ENCODE measurements at regions not wholly inside any gene's neighbourhood (a gene's known extent, or its start where the extent isn't known, plus 50 kb on each side); places are given as distances from the start of the nearest gene placed in this dataset.

- no peak for DNase-seq
Observed at GRCh38 chr15:66832664-66833063, 130.6 kb downstream of the SMAD6 start.

- DNase-seq: no peak
Observed at GRCh38 chr15:66833371-66833770, 131.3 kb downstream of the SMAD6 start.

- DNase-seq: no peak
Observed at GRCh38 chr15:66833803-66834202, 131.8 kb downstream of the SMAD6 start.

GRCh38 chr15:66834881-66835878 is 133.1 kb downstream of the SMAD6 start:
- DNase-seq: no peak

- DNase-seq: no peak
Observed at GRCh38 chr15:66836231-66837030, 134.4 kb downstream of the SMAD6 start.

- no peak for DNase-seq
Observed at GRCh38 chr15:66838202-66838601, 136.2 kb downstream of the SMAD6 start.

- DNase-seq: no peak
Observed at GRCh38 chr15:66838671-66839239, 136.7 kb downstream of the SMAD6 start.

GRCh38 chr15:66839506-66840112 is 137.6 kb downstream of the SMAD6 start:
- no peak for DNase-seq

GRCh38 chr15:66840615-66841390 is 138.8 kb downstream of the SMAD6 start:
- DNase-seq: no peak

GRCh38 chr15:66841953-66842681 is 140.1 kb downstream of the SMAD6 start:
- peak; percentile 45 for DNase-seq

- peak; percentile 16 for DNase-seq
Observed at GRCh38 chr15:66842710-66843441, 140.8 kb downstream of the SMAD6 start.

- no peak for DNase-seq
Observed at GRCh38 chr15:66843581-66843980, 141.5 kb downstream of the SMAD6 start.

GRCh38 chr15:66844041-66844746 is 142.2 kb downstream of the SMAD6 start:
- DNase-seq: no peak

- no peak for DNase-seq
Observed at GRCh38 chr15:66844747-66845145, 142.7 kb downstream of the SMAD6 start.

- DNase-seq: no peak
Observed at GRCh38 chr15:66845266-66845785, 143.3 kb downstream of the SMAD6 start.

- no peak for DNase-seq
Observed at GRCh38 chr15:66846031-66846430, 144.0 kb downstream of the SMAD6 start.

GRCh38 chr15:66846811-66847210 is 144.8 kb downstream of the SMAD6 start:
- no peak for DNase-seq

GRCh38 chr15:66847565-66847991 is 145.5 kb downstream of the SMAD6 start:
- no peak for DNase-seq

- no peak for DNase-seq
Observed at GRCh38 chr15:66848116-66848515, 146.1 kb downstream of the SMAD6 start.

Data from stimulated activated CD4-positive, alpha-beta T cell treated with anti-CD3 and anti-CD28 coated beads, Interleukin-15, amount 100 ng/mL, for 24 hours (primary cell).